ENCODE measurements at regions not wholly inside any gene's neighbourhood (a gene's known extent, or its start where the extent isn't known, plus 50 kb on each side); places are given as distances from the start of the nearest gene placed in this dataset.

DNA sequence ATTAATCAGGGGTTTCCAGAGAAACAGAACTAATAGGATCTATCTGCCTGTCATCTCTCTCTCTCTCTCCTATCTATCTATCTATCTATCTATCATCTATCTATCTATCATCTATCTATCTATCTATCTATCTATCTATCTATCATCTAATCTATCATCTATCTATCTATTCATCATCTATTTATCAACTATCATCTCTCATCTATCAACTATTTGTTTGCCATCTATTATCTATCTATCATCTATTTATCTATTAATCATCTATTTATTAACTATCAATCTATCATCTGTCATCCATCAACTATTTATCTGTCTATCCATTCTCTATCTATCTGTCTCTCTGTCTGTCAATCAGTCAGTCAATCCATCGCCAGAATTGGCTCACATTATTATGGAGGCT lies 70.0 kb upstream of the MRPS6 start:
- TF ChIP-seq CTCF (IDR thresholded peaks at IDR 0.05; ENCODE audit: low read depth, low read length): no peak
- H3K9me3 ChIP-seq (ENCODE audit: severe bottlenecking): peaks cover 10% of the 10 kb centered on the region

GRCh38 chr21:34000375-34000774 lies 73.0 kb upstream of the MRPS6 start:
- peaks cover 11% of the 10 kb centered on the region for H3K9me3 ChIP-seq (ENCODE audit: severe bottlenecking)
- H3K27ac ChIP-seq: no peak overlapping the region
- DNase-seq: no peak
- peaks cover 96% of the 10 kb centered on the region for H3K27me3 ChIP-seq (ENCODE audit: insufficient read depth, low read depth, severe bottlenecking)
- no peak overlapping the region for H3K4me3 ChIP-seq (ENCODE audit: low read depth, low read length)
- no peaks in the 10 kb centered on the region for H3K36me3 ChIP-seq
- no peak for TF ChIP-seq CTCF (IDR thresholded peaks at IDR 0.05; ENCODE audit: low read depth, low read length)

More for the DNA sequence above, 70.0 kb upstream of the MRPS6 start:
- Histone ChIP-seq H3K36me3 (no peaks in the 10 kb centered on the region), H3K27me3 (ENCODE audit: insufficient read depth, low read depth, severe bottlenecking) (peaks cover 97% of the 10 kb centered on the region), H3K27ac (no peak overlapping the region), H3K4me3 (ENCODE audit: low read depth, low read length) (no peak overlapping the region)
- DNase-seq: no peak

- H3K9me3 ChIP-seq (ENCODE audit: severe bottlenecking): peaks cover 10% of the 10 kb centered on the region
- H3K27me3 ChIP-seq (ENCODE audit: insufficient read depth, low read depth, severe bottlenecking): peaks cover 96% of the 10 kb centered on the region
- H3K36me3 ChIP-seq: no peaks in the 10 kb centered on the region
- no peak overlapping the region for H3K4me3 ChIP-seq (ENCODE audit: low read depth, low read length)
- no peak for TF ChIP-seq CTCF (IDR thresholded peaks at IDR 0.05; ENCODE audit: low read depth, low read length)
- DNase-seq: no peak
- no peak overlapping the region for H3K27ac ChIP-seq
Measured at GRCh38 chr21:33998809-33999208, 74.6 kb upstream of the MRPS6 start.

DNA sequence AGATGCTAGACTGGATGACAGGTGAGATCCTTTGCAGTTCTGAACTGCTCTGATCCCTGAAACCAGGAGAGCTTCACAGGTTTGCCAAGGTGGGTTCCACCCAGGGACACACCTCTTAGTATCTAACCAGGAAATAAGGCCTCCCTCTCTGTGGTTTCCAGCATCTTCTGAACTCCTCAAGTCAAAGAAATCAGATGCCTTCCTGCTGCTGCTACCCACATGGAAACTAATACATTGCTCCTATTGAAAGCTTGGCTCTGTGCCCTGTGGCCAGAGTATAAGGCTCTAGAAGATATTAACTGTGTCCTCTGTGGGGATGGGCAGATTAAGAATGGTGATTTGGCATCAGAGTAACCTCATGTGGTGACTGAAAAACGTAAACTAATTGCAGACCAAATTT lies 75.0 kb upstream of the MRPS6 start:
- Histone ChIP-seq H3K27me3 (ENCODE audit: insufficient read depth, low read depth, severe bottlenecking) (peaks cover 96% of the 10 kb centered on the region), H3K4me3 (ENCODE audit: low read depth, low read length) (no peak overlapping the region), H3K9me3 (ENCODE audit: severe bottlenecking) (peaks cover 10% of the 10 kb centered on the region), H3K36me3 (no peaks in the 10 kb centered on the region), H3K27ac (no peak overlapping the region)
- no peak for DNase-seq
- TF ChIP-seq CTCF (IDR thresholded peaks at IDR 0.05; ENCODE audit: low read depth, low read length): no peak

DNA sequence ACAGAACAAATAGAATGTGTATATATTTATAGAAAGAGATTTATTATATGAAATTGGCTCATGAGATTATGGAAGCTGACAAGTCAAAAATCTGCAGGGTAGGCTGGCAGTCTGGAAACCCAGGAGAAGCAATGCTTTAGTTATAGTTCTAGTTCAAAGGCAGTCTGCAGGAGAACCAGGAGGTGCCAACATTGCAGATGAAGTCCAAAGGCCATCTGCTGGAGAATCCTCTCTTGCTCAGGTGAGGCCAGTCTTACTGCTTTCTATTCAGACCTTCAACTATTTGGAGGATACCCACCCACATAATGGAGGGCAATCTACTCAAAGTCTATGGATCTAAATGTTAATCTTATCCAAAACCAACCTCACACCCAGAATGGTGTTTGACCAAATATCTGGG lies 75.9 kb upstream of the MRPS6 start:
- no peak for TF ChIP-seq CTCF (IDR thresholded peaks at IDR 0.05; ENCODE audit: low read depth, low read length)

GRCh38 chr21:33994373-33994772 lies 78.8 kb upstream of the ATP5PO start:
- peaks cover 91% of the 10 kb centered on the region for H3K27me3 ChIP-seq (ENCODE audit: insufficient read depth, low read depth, severe bottlenecking)
- H3K4me3 ChIP-seq (ENCODE audit: low read depth, low read length): no peak overlapping the region
- H3K36me3 ChIP-seq: no peaks in the 10 kb centered on the region
- TF ChIP-seq CTCF (IDR thresholded peaks at IDR 0.05; ENCODE audit: low read depth, low read length): no peak
- no peak for DNase-seq
- peaks cover 25% of the 10 kb centered on the region for H3K9me3 ChIP-seq (ENCODE audit: severe bottlenecking)
- H3K27ac ChIP-seq: no peak overlapping the region

More for the DNA sequence above, 75.9 kb upstream of the MRPS6 start:
- peaks cover 92% of the 10 kb centered on the region for H3K27me3 ChIP-seq (ENCODE audit: insufficient read depth, low read depth, severe bottlenecking)
- H3K36me3 ChIP-seq: no peaks in the 10 kb centered on the region
- DNase-seq: no peak
- peaks cover 16% of the 10 kb centered on the region for H3K9me3 ChIP-seq (ENCODE audit: severe bottlenecking)
- H3K4me3 ChIP-seq (ENCODE audit: low read depth, low read length): no peak overlapping the region
- H3K27ac ChIP-seq: no peak overlapping the region
